Sigmoid colon (tissue), 6 donors: ENCODE measurements at regions not wholly inside any gene's neighbourhood (a gene's known extent, or its start where the extent isn't known, plus 50 kb on each side); places are given as distances from the start of the nearest gene placed in this dataset.

Source experiments
- DNase-seq: peaks from one replicate; pipeline ENCODE4 v3.0.0-alpha.2; 2019
- H3K27ac ChIP-seq, 4 donors: fragments of 200-600 bp; sonication (generic); one replicate each; pipeline ENCODE4 v1.5.1; 2016 to 2019; ENCODE audit warnings: mild to moderate bottlenecking in 1 of 4
- H3K27me3 ChIP-seq, 3 donors: fragments of 200-600 bp; sonication (generic); one replicate each; pipeline ENCODE4 v1.5.1; 2019; ENCODE audit warnings: mild to moderate bottlenecking in 1 of 3
- H3K36me3 ChIP-seq, 4 donors: fragments of 200-600 bp; sonication (generic); one replicate each; pipeline ENCODE4 v1.5.1; 2016 to 2019
- H3K4me1 ChIP-seq, 4 donors: fragments of 200-600 bp; sonication (generic); one replicate each; pipeline ENCODE4 v1.5.1; 2017 to 2019
- H3K4me3 ChIP-seq, 4 donors: fragments of 200-600 bp; sonication (generic); one replicate each; pipeline ENCODE4 v1.5.1; 2017 to 2019; ENCODE audit warnings: mild to moderate bottlenecking in 2 of 4, moderate library complexity in 1 of 4
- H3K9me3 ChIP-seq, 4 donors: fragments of 200-600 bp in 3 of 4; sonication (generic) in 3 of 4; one replicate each; pipeline versions ENCODE4 v1.5.1 to v1.6.1; 2013 to 2019
- EP300 ChIP-seq, 4 donors: sonication (generic); formaldehyde crosslinking; IDR thresholded peaks; one replicate each; pipeline ENCODE4 v1.6.1; 2017; ENCODE audit warnings: antibody characterized with exemption in 4 of 4
- POLR2A ChIP-seq, 2 donors: fragments of 450-650 bp; IDR thresholded peaks; one replicate each; pipeline ENCODE4 v1.6.1; 2016; ENCODE audit warnings: antibody characterized with exemption in 2 of 2, mild to moderate bottlenecking in 2 of 2, moderate library complexity in 2 of 2
- POLR2AphosphoS5 ChIP-seq, 4 donors: sonication (generic); formaldehyde crosslinking; IDR thresholded peaks; one replicate each; pipeline ENCODE4 v1.6.1; 2017; ENCODE audit warnings: antibody characterized with exemption in 4 of 4
- WGBS, 2 donors: extraction: QIAGEN DNeasy Blood & Tissue Kit; methylation state at CpG; one replicate each; pipeline ENCODE4 v1.1.7; 2013; 5-methylcytosine and 5-hydroxymethylcytosine counted together
- intact Hi-C: fragments of 100-400 bp; cut with DNase I; formaldehyde crosslinking; loops from one replicate; pipeline ENCODE4 v1.15.1; 2023
- TF ChIP-seq, protein P1 (sequence below), 4 experiments: fragments of 450-650 bp in 3 of 4; fragments of 200-600 bp in 1 of 4; IDR thresholded peaks; one replicate each; pipeline ENCODE4 v1.5.1; 2016 to 2019; ENCODE audit warnings: antibody characterized with exemption in 4 of 4, mild to moderate bottlenecking in 3 of 4, moderate library complexity in 2 of 4
- donor health status: healthy with polysubstance abuse.
- donor health status: healthy.

DNA sequence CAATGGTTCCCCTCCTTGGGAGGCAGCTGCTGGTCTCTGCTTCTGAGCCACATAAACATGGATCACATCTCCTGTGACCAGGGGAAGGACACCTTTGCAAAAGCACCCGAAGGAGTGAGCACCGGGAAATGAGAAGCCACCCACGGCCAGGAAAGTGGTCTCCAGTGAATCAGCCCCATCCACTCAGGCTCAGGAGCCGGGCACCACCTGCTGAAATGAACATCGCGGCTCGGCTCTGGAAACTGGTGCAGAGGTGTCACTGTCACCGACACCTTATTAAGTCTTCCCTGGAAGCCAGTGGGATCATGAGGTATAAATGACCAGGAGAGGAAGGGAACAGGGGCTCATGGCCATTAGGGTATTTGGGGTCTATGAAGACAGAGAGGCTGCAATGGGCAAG, 207.2 kb upstream of the C1orf174 start:
- no peak for TF ChIP-seq POLR2AphosphoS5 (IDR thresholded peaks at IDR 0.05)
- TF ChIP-seq, protein P1, sequence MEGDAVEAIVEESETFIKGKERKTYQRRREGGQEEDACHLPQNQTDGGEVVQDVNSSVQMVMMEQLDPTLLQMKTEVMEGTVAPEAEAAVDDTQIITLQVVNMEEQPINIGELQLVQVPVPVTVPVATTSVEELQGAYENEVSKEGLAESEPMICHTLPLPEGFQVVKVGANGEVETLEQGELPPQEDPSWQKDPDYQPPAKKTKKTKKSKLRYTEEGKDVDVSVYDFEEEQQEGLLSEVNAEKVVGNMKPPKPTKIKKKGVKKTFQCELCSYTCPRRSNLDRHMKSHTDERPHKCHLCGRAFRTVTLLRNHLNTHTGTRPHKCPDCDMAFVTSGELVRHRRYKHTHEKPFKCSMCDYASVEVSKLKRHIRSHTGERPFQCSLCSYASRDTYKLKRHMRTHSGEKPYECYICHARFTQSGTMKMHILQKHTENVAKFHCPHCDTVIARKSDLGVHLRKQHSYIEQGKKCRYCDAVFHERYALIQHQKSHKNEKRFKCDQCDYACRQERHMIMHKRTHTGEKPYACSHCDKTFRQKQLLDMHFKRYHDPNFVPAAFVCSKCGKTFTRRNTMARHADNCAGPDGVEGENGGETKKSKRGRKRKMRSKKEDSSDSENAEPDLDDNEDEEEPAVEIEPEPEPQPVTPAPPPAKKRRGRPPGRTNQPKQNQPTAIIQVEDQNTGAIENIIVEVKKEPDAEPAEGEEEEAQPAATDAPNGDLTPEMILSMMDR (IDR thresholded peaks at IDR 0.05) = no peak
- no peak for TF ChIP-seq POLR2A (IDR thresholded peaks at IDR 0.05)
- TF ChIP-seq EP300 (IDR thresholded peaks at IDR 0.05) = no peak
- Histone ChIP-seq H3K27me3 (peaks cover 0 to 10% (median 0%) of the 10 kb centered on the region in 3 donors), H3K36me3 (no peaks in the 10 kb centered on the region), H3K4me3 (no peak overlapping the region), H3K27ac (no peak overlapping the region), H3K4me1 (no peaks in the 10 kb centered on the region), H3K9me3 (no peaks in the 10 kb centered on the region)
- intact Hi-C loops = no loop called here
- peak; percentile 26 for DNase-seq
- WGBS, 2 donors = 84 to 92% methylated on average over 8 of the region's 8 CpGs

- 54 to 59% methylated on average over 10 of the region's 10 CpGs for WGBS, 2 donors
- peak; percentile 36 for DNase-seq
- H3K4me3 ChIP-seq = no peak overlapping the region
Observed at GRCh38 chr1:4108331-4108730, 208.3 kb upstream of the C1orf174 start.

DNA sequence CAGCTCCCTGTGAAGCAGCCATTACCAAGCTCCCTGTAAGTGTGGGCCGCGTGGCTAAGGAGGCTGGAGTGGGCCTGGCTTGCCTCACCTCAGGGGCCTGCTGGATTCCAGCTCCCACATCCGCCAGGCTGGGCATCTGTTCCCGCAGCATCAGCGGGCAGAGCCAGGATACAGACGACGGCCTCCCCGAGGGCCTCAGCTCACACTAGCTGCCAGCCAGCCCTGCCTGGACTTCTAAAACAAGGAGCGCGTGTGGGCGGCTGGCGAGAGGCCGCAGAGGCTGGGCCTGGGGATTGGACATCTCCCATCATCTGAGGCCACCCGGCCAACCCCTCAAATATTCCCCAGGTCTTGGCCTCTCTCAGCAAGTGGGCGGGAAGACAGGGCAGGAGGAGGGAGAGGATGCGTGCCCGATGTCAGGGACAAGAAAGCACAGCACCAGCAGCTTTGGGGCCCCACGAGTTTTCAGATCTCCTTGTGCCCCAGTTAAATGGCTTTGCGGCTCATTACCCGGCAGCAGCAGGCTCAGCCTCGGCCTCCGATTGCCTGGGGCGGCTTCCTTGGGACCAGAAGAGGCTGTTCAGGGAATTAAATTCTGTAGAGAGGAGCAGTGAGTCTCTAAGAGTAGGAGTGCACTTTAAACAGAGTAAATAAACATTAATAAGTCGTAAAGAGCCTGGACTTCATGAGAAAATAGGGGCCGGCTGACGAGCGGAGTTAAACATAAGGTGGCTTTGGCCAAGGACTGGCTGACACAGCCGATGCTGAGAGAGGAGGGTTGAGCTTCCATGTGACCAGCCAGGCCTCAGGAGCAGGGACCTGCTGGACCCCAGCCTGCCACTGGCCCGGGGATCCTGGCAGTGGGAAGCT, 208.9 kb upstream of the C1orf174 start:
- intact Hi-C loops = no loop called here
- WGBS, 2 donors = 64 to 73% methylated on average over 29 of the region's 29 CpGs
- no peak overlapping the region for H3K4me3 ChIP-seq
- no peaks in the 10 kb centered on the region for H3K9me3 ChIP-seq
- no peak overlapping the region for H3K27ac ChIP-seq
- no peaks in the 10 kb centered on the region for H3K4me1 ChIP-seq
- DNase-seq = peak; percentile 48
- TF ChIP-seq, protein P1 (IDR thresholded peaks at IDR 0.05) = no peak
- no peak for TF ChIP-seq POLR2A (IDR thresholded peaks at IDR 0.05)
- no peak for TF ChIP-seq EP300 (IDR thresholded peaks at IDR 0.05)
- no peak for TF ChIP-seq POLR2AphosphoS5 (IDR thresholded peaks at IDR 0.05)
- no peaks in the 10 kb centered on the region for H3K36me3 ChIP-seq
- H3K27me3 ChIP-seq = peaks cover 0 to 10% (median 0%) of the 10 kb centered on the region in 3 donors

More at GRCh38 chr1:4108331-4108730, 208.3 kb upstream of the C1orf174 start:
- Histone ChIP-seq H3K27ac (no peak overlapping the region), H3K9me3 (no peaks in the 10 kb centered on the region), H3K27me3 (peaks cover 0 to 10% (median 0%) of the 10 kb centered on the region in 3 donors), H3K4me1 (no peaks in the 10 kb centered on the region), H3K36me3 (no peaks in the 10 kb centered on the region)
- TF ChIP-seq POLR2A (IDR thresholded peaks at IDR 0.05) (no peak), EP300 (IDR thresholded peaks at IDR 0.05) (no peak), POLR2AphosphoS5 (IDR thresholded peaks at IDR 0.05) (no peak)
- TF ChIP-seq, protein P1 (IDR thresholded peaks at IDR 0.05) = no peak
- intact Hi-C loops = no loop called here

DNA sequence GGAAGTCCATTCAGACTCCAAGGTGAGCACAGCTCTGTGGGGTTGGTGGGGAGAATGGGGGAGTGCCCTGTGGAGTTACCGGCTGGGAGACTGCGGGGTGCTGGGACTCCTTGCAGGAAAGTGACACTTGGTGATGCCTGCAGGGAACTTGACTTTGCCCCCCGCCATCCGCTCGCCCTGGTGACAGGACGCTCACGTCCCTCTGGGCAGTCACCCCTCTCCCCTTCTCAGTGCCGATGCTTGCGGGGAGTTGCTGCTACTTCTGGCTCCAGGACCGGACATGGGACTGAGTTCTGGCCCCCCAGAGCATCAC, 209.5 kb upstream of the C1orf174 start:
- H3K4me1 ChIP-seq = no peaks in the 10 kb centered on the region
- DNase-seq = peak; percentile 51
- peaks cover 0 to 10% (median 0%) of the 10 kb centered on the region in 3 donors for H3K27me3 ChIP-seq
- no peak overlapping the region for H3K27ac ChIP-seq
- no peaks in the 10 kb centered on the region for H3K36me3 ChIP-seq
- H3K9me3 ChIP-seq = no peaks in the 10 kb centered on the region
- no peak overlapping the region for H3K4me3 ChIP-seq
- WGBS, 2 donors = 92 to 93% methylated on average over 10 of the region's 10 CpGs
- TF ChIP-seq EP300 (IDR thresholded peaks at IDR 0.05) (no peak), POLR2A (IDR thresholded peaks at IDR 0.05) (no peak), POLR2AphosphoS5 (IDR thresholded peaks at IDR 0.05) (no peak)
- TF ChIP-seq, protein P1 (IDR thresholded peaks at IDR 0.05) = no peak
- intact Hi-C loops = no loop called here
